ENCODE measurements at regions not wholly inside any gene's neighbourhood (a gene's known extent, or its start where the extent isn't known, plus 50 kb on each side); places are given as distances from the start of the nearest gene placed in this dataset.
"Not testable (repeated sequence)": the region's sequence is repeated elsewhere in the genome, so short reads cannot be mapped to it uniquely, and the experiment has no call there.

DNA sequence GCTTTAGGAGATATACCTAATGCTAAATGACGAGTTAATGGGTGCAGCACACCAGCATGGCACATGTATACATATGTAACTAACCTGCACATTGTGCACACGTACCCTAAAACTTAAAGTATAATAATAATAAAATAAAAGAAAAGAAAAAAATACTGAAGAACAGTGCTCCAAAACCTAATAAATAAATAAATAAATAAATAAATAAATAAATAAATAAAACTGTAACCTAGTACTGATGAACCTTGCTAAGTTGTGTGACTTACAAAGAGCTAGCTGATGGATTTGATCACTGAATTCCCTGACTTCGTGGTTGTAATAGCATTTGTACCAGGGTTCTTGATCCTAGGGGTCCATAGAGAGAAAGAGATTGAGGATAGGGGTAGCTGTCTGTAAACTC lies 258.6 kb downstream of the HNRNPD start:
- no CpG with 5 or more reads among the region's 3 CpGs for WGBS (ENCODE audit: extremely low coverage, insufficient coverage, low lambda C conversion rate)
- not testable (repeated sequence) for H4K8ac ChIP-seq (ENCODE audit: low read depth, low read length); H3K36me3 ChIP-seq (ENCODE audit: control insufficient read depth, insufficient read depth, low read length)

DNA sequence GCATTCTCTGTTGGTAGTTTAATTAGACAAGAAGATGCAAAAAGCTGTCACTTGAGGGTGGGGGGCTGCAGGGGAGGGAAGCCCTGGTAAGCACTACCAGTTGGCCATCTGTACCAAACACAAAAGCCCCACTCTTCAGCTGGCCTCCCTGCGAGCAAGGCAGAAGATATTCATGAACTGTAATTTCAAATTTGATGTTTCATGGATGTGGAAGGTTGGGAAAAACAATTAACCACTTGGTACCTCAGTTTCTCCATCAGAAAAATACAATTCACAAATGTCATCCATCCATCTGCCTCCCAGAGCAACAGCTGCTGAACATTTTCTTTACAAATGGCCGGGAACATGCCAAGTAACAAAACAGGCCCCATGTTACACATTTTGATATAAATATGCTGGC lies 265.3 kb downstream of the HNRNPD start:
- Histone ChIP-seq H3K4me1 (ENCODE audit: control insufficient read depth, low read depth, low read length) (no peaks in the 10 kb centered on the region), H2BK5ac (ENCODE audit: low read length) (no peak overlapping the region), H3K4ac (ENCODE audit: low read depth, low read length) (no peak overlapping the region), H3K9ac (ENCODE audit: low read length) (no peak overlapping the region), H3K36me3 (ENCODE audit: control insufficient read depth, insufficient read depth, low read length) (no peaks in the 10 kb centered on the region), H4K5ac (ENCODE audit: low read length) (no peak overlapping the region), H3K18ac (ENCODE audit: low read length) (no peak overlapping the region), H3K4me3 (ENCODE audit: low read length) (no peak overlapping the region), H3K56ac (ENCODE audit: low read length) (no peak overlapping the region), H4K8ac (ENCODE audit: low read depth, low read length) (no peak overlapping the region), H3K27ac (ENCODE audit: low read depth, low read length) (no peak overlapping the region), H3K79me1 (ENCODE audit: low read length) (no peaks in the 10 kb centered on the region), H2BK15ac (replicated peaks; ENCODE audit: low read depth) (no peak overlapping the region), H3K27me3 (ENCODE audit: insufficient read depth, low read length, poor library complexity) (no peaks in the 10 kb centered on the region), H2AK5ac (ENCODE audit: low read length) (no peak overlapping the region), H3K4me2 (ENCODE audit: low read length) (no peak overlapping the region), H3K23ac (ENCODE audit: low read length) (no peak overlapping the region), H3K79me2 (ENCODE audit: control insufficient read depth, insufficient read depth, low read length) (no peaks in the 10 kb centered on the region), H2BK120ac (ENCODE audit: low read depth, low read length) (no peak overlapping the region)
- no CpG with 5 or more reads among the region's 2 CpGs for WGBS (ENCODE audit: extremely low coverage, insufficient coverage, low lambda C conversion rate)
- DNase-seq, result no peak

More for the DNA sequence above, 258.6 kb downstream of the HNRNPD start:
- not testable (repeated sequence) for H3K4me3 ChIP-seq (ENCODE audit: low read length); H2BK120ac ChIP-seq (ENCODE audit: low read depth, low read length); H2AK5ac ChIP-seq (ENCODE audit: low read length); H4K5ac ChIP-seq (ENCODE audit: low read length); H3K9ac ChIP-seq (ENCODE audit: low read length); H3K79me1 ChIP-seq (ENCODE audit: low read length); H3K79me2 ChIP-seq (ENCODE audit: control insufficient read depth, insufficient read depth, low read length); H3K27me3 ChIP-seq (ENCODE audit: insufficient read depth, low read length, poor library complexity); H2BK5ac ChIP-seq (ENCODE audit: low read length); H3K4ac ChIP-seq (ENCODE audit: low read depth, low read length); H3K18ac ChIP-seq (ENCODE audit: low read length); H3K4me2 ChIP-seq (ENCODE audit: low read length); H3K56ac ChIP-seq (ENCODE audit: low read length); DNase-seq; H3K27ac ChIP-seq (ENCODE audit: low read depth, low read length); H3K4me1 ChIP-seq (ENCODE audit: control insufficient read depth, low read depth, low read length); H2BK15ac ChIP-seq (replicated peaks; ENCODE audit: low read depth); H3K23ac ChIP-seq (ENCODE audit: low read length)

DNA sequence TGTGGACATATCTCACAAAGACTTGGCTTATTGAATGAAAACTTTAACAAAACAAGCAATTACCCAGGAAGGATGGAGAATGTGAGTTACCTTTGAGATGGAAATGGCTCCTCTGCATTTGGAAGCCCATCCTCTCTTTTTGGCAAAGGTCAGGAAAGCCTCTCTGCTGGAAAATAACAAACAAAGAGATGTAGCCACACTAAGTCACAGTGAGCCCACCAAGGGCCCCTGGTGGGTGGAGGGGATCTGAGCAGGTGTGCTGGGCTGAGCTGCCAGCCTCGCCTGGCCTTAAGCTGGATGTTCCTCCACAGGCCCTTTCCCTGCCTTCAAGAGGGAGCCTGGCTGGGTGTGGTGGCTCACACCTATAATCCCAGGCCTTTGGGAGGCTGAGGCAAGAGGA lies 269.2 kb downstream of the HNRNPD start:
- H2BK5ac ChIP-seq (ENCODE audit: low read length), result no peak overlapping the region
- H3K36me3 ChIP-seq (ENCODE audit: control insufficient read depth, insufficient read depth, low read length), result no peaks in the 10 kb centered on the region
- no peak overlapping the region for H4K5ac ChIP-seq (ENCODE audit: low read length)
- no peak for DNase-seq
- no peak overlapping the region for H3K56ac ChIP-seq (ENCODE audit: low read length)
- no peak overlapping the region for H3K23ac ChIP-seq (ENCODE audit: low read length)
- no peak overlapping the region for H2AK5ac ChIP-seq (ENCODE audit: low read length)
- no peak overlapping the region for H4K8ac ChIP-seq (ENCODE audit: low read depth, low read length)
- H3K79me1 ChIP-seq (ENCODE audit: low read length), result no peaks in the 10 kb centered on the region
- H3K27me3 ChIP-seq (ENCODE audit: insufficient read depth, low read length, poor library complexity), result no peaks in the 10 kb centered on the region
- H3K4me2 ChIP-seq (ENCODE audit: low read length), result no peak overlapping the region
- no peak overlapping the region for H3K4me3 ChIP-seq (ENCODE audit: low read length)
- H3K4ac ChIP-seq (ENCODE audit: low read depth, low read length), result no peak overlapping the region
- no peak overlapping the region for H3K18ac ChIP-seq (ENCODE audit: low read length)
- H3K9ac ChIP-seq (ENCODE audit: low read length), result no peak overlapping the region
- no peaks in the 10 kb centered on the region for H3K79me2 ChIP-seq (ENCODE audit: control insufficient read depth, insufficient read depth, low read length)
- no peak overlapping the region for H3K27ac ChIP-seq (ENCODE audit: low read depth, low read length)
- WGBS (ENCODE audit: extremely low coverage, insufficient coverage, low lambda C conversion rate), result no CpG with 5 or more reads among the region's 1 CpG
- no peak overlapping the region for H2BK15ac ChIP-seq (replicated peaks; ENCODE audit: low read depth)
- H2BK120ac ChIP-seq (ENCODE audit: low read depth, low read length), result no peak overlapping the region
- no peaks in the 10 kb centered on the region for H3K4me1 ChIP-seq (ENCODE audit: control insufficient read depth, low read depth, low read length)

DNA sequence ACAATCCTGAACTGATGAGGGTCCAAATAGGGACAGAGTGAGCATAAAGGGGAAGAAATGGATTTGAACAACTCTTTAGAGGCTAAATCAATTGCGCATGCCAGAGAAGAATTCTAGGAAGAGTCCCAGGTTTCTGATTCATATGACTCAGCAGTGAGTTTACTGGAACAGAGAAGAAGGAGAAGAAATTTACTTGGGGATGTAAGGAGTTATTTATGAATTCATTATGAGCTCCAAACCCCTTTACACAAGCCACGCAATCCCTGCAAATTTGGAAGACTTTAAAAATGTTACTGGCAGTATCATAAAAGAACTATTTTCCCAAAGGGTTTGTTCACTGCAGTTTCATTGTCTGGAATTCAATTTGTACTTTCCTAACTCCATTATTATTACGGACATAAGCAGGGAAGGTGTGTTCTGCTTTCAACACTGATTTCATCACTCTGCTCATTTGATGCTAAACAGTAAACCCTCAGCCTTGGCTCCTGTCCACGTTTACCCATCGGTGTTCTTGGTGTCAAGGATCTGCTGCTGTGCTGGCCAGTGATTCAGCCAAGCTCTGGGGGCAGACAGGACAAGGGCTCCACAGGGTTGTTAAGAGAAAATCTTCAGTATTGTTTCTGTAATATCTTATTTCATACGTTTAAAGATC lies 273.7 kb downstream of the HNRNPD start:
- Histone ChIP-seq H2AK5ac (ENCODE audit: low read length) (no peak overlapping the region), H3K18ac (ENCODE audit: low read length) (no peak overlapping the region), H3K4me2 (ENCODE audit: low read length) (no peak overlapping the region), H2BK15ac (replicated peaks; ENCODE audit: low read depth) (no peak overlapping the region), H3K79me2 (ENCODE audit: control insufficient read depth, insufficient read depth, low read length) (no peaks in the 10 kb centered on the region), H3K79me1 (ENCODE audit: low read length) (no peaks in the 10 kb centered on the region), H3K36me3 (ENCODE audit: control insufficient read depth, insufficient read depth, low read length) (no peaks in the 10 kb centered on the region), H2BK120ac (ENCODE audit: low read depth, low read length) (no peak overlapping the region), H3K23ac (ENCODE audit: low read length) (no peak overlapping the region), H3K27me3 (ENCODE audit: insufficient read depth, low read length, poor library complexity) (no peaks in the 10 kb centered on the region), H3K4ac (ENCODE audit: low read depth, low read length) (no peak overlapping the region), H3K27ac (ENCODE audit: low read depth, low read length) (no peak overlapping the region), H3K9ac (ENCODE audit: low read length) (no peak overlapping the region), H4K8ac (ENCODE audit: low read depth, low read length) (no peak overlapping the region), H4K5ac (ENCODE audit: low read length) (no peak overlapping the region), H3K4me3 (ENCODE audit: low read length) (no peak overlapping the region), H3K4me1 (ENCODE audit: control insufficient read depth, low read depth, low read length) (no peaks in the 10 kb centered on the region), H2BK5ac (ENCODE audit: low read length) (no peak overlapping the region), H3K56ac (ENCODE audit: low read length) (no peak overlapping the region)
- no CpG with 5 or more reads among the region's 6 CpGs for WGBS (ENCODE audit: extremely low coverage, insufficient coverage, low lambda C conversion rate)
- DNase-seq, result no peak

DNA sequence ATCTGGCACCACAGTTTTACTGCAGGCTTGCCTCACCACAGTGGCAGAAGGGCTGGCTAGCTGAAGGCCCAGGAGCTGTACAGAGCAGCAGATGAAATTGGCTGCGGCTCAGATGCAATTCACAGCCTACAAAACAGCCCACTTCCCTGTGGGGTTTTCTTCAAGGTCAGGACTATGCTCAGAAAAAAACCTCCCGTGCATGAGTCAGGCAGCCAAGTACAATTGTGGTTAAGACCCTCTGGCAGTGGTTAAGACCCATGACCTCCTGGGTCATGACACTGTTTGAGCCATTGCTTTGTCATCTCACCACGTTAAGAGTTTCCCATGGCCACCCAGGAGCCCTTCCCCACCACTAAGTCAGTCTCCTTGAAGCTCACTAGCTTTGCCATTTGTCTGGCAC lies 276.3 kb downstream of the HNRNPD start:
- Histone ChIP-seq H3K27ac (ENCODE audit: low read depth, low read length) (no peak overlapping the region), H3K4ac (ENCODE audit: low read depth, low read length) (no peak overlapping the region), H3K4me3 (ENCODE audit: low read length) (no peak overlapping the region), H3K36me3 (ENCODE audit: control insufficient read depth, insufficient read depth, low read length) (no peaks in the 10 kb centered on the region), H3K56ac (ENCODE audit: low read length) (no peak overlapping the region), H4K8ac (ENCODE audit: low read depth, low read length) (no peak overlapping the region), H3K4me1 (ENCODE audit: control insufficient read depth, low read depth, low read length) (no peaks in the 10 kb centered on the region), H3K23ac (ENCODE audit: low read length) (no peak overlapping the region), H3K79me1 (ENCODE audit: low read length) (no peaks in the 10 kb centered on the region), H3K79me2 (ENCODE audit: control insufficient read depth, insufficient read depth, low read length) (no peaks in the 10 kb centered on the region), H3K4me2 (ENCODE audit: low read length) (no peak overlapping the region), H3K27me3 (ENCODE audit: insufficient read depth, low read length, poor library complexity) (no peaks in the 10 kb centered on the region), H2BK120ac (ENCODE audit: low read depth, low read length) (no peak overlapping the region), H3K9ac (ENCODE audit: low read length) (no peak overlapping the region), H3K18ac (ENCODE audit: low read length) (no peak overlapping the region), H2BK15ac (replicated peaks; ENCODE audit: low read depth) (no peak overlapping the region), H2AK5ac (ENCODE audit: low read length) (no peak overlapping the region), H4K5ac (ENCODE audit: low read length) (no peak overlapping the region), H2BK5ac (ENCODE audit: low read length) (no peak overlapping the region)
- WGBS (ENCODE audit: extremely low coverage, insufficient coverage, low lambda C conversion rate), result no CpG with 5 or more reads among the region's 3 CpGs
- DNase-seq, result no peak

DNA sequence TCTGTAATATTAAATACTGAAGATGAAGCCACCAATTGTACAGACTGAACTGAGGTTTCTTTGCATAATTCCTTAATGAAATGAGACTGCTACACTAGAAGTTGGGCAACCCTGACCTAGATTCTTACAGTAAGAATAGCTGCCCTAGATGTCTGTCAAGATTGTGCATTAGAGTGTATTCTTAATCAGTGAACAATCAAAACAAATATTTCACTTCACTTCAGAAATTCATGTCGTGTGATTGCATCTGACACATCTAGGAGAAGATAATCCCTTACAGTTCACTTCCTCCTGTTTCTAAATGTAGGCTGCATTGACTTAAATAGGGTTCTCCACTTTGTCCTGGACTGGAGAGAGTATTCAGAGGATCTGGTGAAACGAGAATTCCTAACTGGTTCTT lies 283.1 kb downstream of the HNRNPD start:
- Histone ChIP-seq H3K27ac (ENCODE audit: low read depth, low read length) (no peak overlapping the region), H4K8ac (ENCODE audit: low read depth, low read length) (no peak overlapping the region), H3K27me3 (ENCODE audit: insufficient read depth, low read length, poor library complexity) (no peaks in the 10 kb centered on the region), H2BK5ac (ENCODE audit: low read length) (no peak overlapping the region), H3K4me1 (ENCODE audit: control insufficient read depth, low read depth, low read length) (no peaks in the 10 kb centered on the region), H3K9ac (ENCODE audit: low read length) (no peak overlapping the region), H3K79me1 (ENCODE audit: low read length) (no peaks in the 10 kb centered on the region), H4K5ac (ENCODE audit: low read length) (no peak overlapping the region), H3K18ac (ENCODE audit: low read length) (no peak overlapping the region), H2BK15ac (replicated peaks; ENCODE audit: low read depth) (no peak overlapping the region), H3K4me3 (ENCODE audit: low read length) (no peak overlapping the region), H3K56ac (ENCODE audit: low read length) (no peak overlapping the region), H3K4me2 (ENCODE audit: low read length) (no peak overlapping the region), H2AK5ac (ENCODE audit: low read length) (no peak overlapping the region), H2BK120ac (ENCODE audit: low read depth, low read length) (no peak overlapping the region), H3K79me2 (ENCODE audit: control insufficient read depth, insufficient read depth, low read length) (no peaks in the 10 kb centered on the region), H3K4ac (ENCODE audit: low read depth, low read length) (no peak overlapping the region), H3K36me3 (ENCODE audit: control insufficient read depth, insufficient read depth, low read length) (no peaks in the 10 kb centered on the region), H3K23ac (ENCODE audit: low read length) (no peak overlapping the region)
- DNase-seq, result no peak
- no CpG with 5 or more reads among the region's 2 CpGs for WGBS (ENCODE audit: extremely low coverage, insufficient coverage, low lambda C conversion rate)

Data from mesendoderm (in vitro differentiated cells).